ENCODE measurements at regions not wholly inside any gene's neighbourhood (a gene's known extent, or its start where the extent isn't known, plus 50 kb on each side); places are given as distances from the start of the nearest gene placed in this dataset.
A peak's percentile ranks its signal among the peaks of the same experiment; 100 is the strongest.

- DNase-seq (ENCODE audit: low read depth): no peak
These were observed 75.7 kb upstream of the UBL3 start for GRCh38 chr13:29926098-29926476.

- DNase-seq (ENCODE audit: low read depth): no peak
These were observed 75.2 kb upstream of the UBL3 start for GRCh38 chr13:29925457-29926097.

- DNase-seq (ENCODE audit: low read depth): no peak
These were observed 74.3 kb upstream of the UBL3 start for GRCh38 chr13:29924482-29925350.

GRCh38 chr13:29923554-29924481 lies 73.4 kb upstream of the UBL3 start:
- DNase-seq (ENCODE audit: low read depth): peak; percentile 49

GRCh38 chr13:29922896-29923295 lies 72.5 kb upstream of the UBL3 start:
- DNase-seq (ENCODE audit: low read depth): no peak

- DNase-seq (ENCODE audit: low read depth): no peak
These were observed 71.9 kb upstream of the UBL3 start for GRCh38 chr13:29922281-29922821.

- DNase-seq (ENCODE audit: low read depth): no peak
These were observed 71.1 kb upstream of the UBL3 start for GRCh38 chr13:29921542-29921941.

- no peak for DNase-seq (ENCODE audit: low read depth)
These were observed 69.7 kb upstream of the UBL3 start for GRCh38 chr13:29920025-29920643.

- no peak for DNase-seq (ENCODE audit: low read depth)
These were observed 68.4 kb upstream of the UBL3 start for GRCh38 chr13:29918845-29919244.

- DNase-seq (ENCODE audit: low read depth): no peak
These were observed 67.2 kb upstream of the UBL3 start for GRCh38 chr13:29917650-29918049.

- no peak for DNase-seq (ENCODE audit: low read depth)
These were observed 64.2 kb upstream of the UBL3 start for GRCh38 chr13:29914581-29914980.

- DNase-seq (ENCODE audit: low read depth): no peak
These were observed 61.5 kb upstream of the UBL3 start for GRCh38 chr13:29911781-29912418.

- no peak for DNase-seq (ENCODE audit: low read depth)
These were observed 59.7 kb upstream of the UBL3 start for GRCh38 chr13:29909975-29910674.

- DNase-seq (ENCODE audit: low read depth): no peak
These were observed 58.8 kb upstream of the UBL3 start for GRCh38 chr13:29909081-29909730.

- no peak for DNase-seq (ENCODE audit: low read depth)
These were observed 58.1 kb upstream of the UBL3 start for GRCh38 chr13:29908416-29909080.

GRCh38 chr13:29907670-29908069 lies 57.3 kb upstream of the UBL3 start:
- no peak for DNase-seq (ENCODE audit: low read depth)

GRCh38 chr13:29906432-29907011 lies 56.1 kb upstream of the UBL3 start:
- DNase-seq (ENCODE audit: low read depth): no peak

- no peak for DNase-seq (ENCODE audit: low read depth)
These were observed 55.4 kb upstream of the UBL3 start for GRCh38 chr13:29905845-29906244.

GRCh38 chr13:29903996-29904395 lies 53.6 kb upstream of the UBL3 start:
- DNase-seq (ENCODE audit: low read depth): no peak
